Transverse colon (tissue), 4 donors: ENCODE measurements at regions not wholly inside any gene's neighbourhood (a gene's known extent, or its start where the extent isn't known, plus 50 kb on each side); places are given as distances from the start of the nearest gene placed in this dataset.

Experiments used
- CTCF ChIP-seq, 5 experiments: fragments of 200-600 bp in 3 of 5; fragments of 450-650 bp in 2 of 5; sonication (generic) in 3 of 5; IDR thresholded peaks; 1 replicate in 2 of 5; 2 replicates in 3 of 5; pipeline ENCODE4 v1.5.1; 2016 to 2017; ENCODE audit warnings: antibody characterized with exemption in 5 of 5, inconsistent platforms in 3 of 5, mild to moderate bottlenecking in 2 of 5, moderate library complexity in 1 of 5
- EP300 ChIP-seq: sonication (generic); formaldehyde crosslinking; IDR thresholded peaks from one replicate; pipeline ENCODE4 v1.6.1; 2017; ENCODE audit warnings: antibody characterized with exemption, low read depth
- POLR2A ChIP-seq: fragments of 450-650 bp; IDR thresholded peaks from one replicate; pipeline ENCODE4 v1.6.1; 2016; ENCODE audit warnings: antibody characterized with exemption, mild to moderate bottlenecking, moderate library complexity
- POLR2AphosphoS5 ChIP-seq, 3 donors: sonication (generic); formaldehyde crosslinking; IDR thresholded peaks; one replicate each; pipeline ENCODE4 v1.6.1; 2016; ENCODE audit warnings: antibody characterized with exemption in 3 of 3

- TF ChIP-seq EP300 (no peak), CTCF (IDR thresholded peaks at IDR 0.05) (no peak), POLR2AphosphoS5 (IDR thresholded peaks at IDR 0.05) (no peak), POLR2A (no peak)
These were observed 309.5 kb upstream of the HSFY2 start for GRCh38 chrY:19083006-19083405.
